ENCODE measurements at regions not wholly inside any gene's neighbourhood (a gene's known extent, or its start where the extent isn't known, plus 50 kb on each side); places are given as distances from the start of the nearest gene placed in this dataset.

DNA sequence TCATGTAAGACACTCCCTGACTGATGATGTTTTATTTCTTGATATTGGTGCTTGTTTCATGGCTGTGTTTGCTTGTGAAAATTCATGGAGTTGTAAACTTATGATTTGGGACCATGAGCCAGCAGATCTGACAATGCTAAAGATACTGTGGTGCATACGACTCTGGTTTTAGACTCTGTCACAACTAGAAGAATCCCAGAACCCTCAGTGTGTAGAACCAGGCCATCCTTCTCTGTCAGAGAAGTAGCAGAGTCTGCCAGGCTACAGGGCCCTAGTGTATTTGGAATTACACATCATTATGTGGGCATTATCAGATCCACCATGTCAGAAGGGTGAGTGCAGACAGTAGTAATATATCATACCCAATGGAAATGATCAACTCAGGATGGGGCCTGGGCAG, 209.8 kb upstream of the POU2AF2 start:
- no peaks in the 10 kb centered on the region for H3K36me3 ChIP-seq (ENCODE audit: control insufficient read depth in 2 of 2, insufficient read depth in 1 of 2, low read length in 2 of 2)
- ChIA-PET CTCF (no interaction called here), POLR2A (no interaction called here)
- no peak overlapping the region for H3K27ac ChIP-seq (ENCODE audit: extremely low read depth, low read depth, low read length)
- H3K4me1 ChIP-seq (ENCODE audit: control insufficient read depth, insufficient read depth, low read length): no peaks in the 10 kb centered on the region
- no peak for TF ChIP-seq KLF16 (tag by site-specific recombination; IDR thresholded peaks at IDR 0.05)
- no peak for TF ChIP-seq ZBTB20 (tag by site-specific recombination; IDR thresholded peaks at IDR 0.05)
- no peak for TF ChIP-seq SETDB1 (IDR thresholded peaks at IDR 0.05; ENCODE audit: insufficient read length, low read length)
- no peak for TF ChIP-seq ZNF501 (tag by site-specific recombination; IDR thresholded peaks at IDR 0.05)
- TF ChIP-seq FEZF1 (tag by site-specific recombination; IDR thresholded peaks at IDR 0.05): no peak
- no peak for TF ChIP-seq ZNF140 (tag by site-specific recombination; IDR thresholded peaks at IDR 0.05)
- TF ChIP-seq ZXDB (tag by site-specific recombination; IDR thresholded peaks at IDR 0.05): no peak
- TF ChIP-seq, protein P1, sequence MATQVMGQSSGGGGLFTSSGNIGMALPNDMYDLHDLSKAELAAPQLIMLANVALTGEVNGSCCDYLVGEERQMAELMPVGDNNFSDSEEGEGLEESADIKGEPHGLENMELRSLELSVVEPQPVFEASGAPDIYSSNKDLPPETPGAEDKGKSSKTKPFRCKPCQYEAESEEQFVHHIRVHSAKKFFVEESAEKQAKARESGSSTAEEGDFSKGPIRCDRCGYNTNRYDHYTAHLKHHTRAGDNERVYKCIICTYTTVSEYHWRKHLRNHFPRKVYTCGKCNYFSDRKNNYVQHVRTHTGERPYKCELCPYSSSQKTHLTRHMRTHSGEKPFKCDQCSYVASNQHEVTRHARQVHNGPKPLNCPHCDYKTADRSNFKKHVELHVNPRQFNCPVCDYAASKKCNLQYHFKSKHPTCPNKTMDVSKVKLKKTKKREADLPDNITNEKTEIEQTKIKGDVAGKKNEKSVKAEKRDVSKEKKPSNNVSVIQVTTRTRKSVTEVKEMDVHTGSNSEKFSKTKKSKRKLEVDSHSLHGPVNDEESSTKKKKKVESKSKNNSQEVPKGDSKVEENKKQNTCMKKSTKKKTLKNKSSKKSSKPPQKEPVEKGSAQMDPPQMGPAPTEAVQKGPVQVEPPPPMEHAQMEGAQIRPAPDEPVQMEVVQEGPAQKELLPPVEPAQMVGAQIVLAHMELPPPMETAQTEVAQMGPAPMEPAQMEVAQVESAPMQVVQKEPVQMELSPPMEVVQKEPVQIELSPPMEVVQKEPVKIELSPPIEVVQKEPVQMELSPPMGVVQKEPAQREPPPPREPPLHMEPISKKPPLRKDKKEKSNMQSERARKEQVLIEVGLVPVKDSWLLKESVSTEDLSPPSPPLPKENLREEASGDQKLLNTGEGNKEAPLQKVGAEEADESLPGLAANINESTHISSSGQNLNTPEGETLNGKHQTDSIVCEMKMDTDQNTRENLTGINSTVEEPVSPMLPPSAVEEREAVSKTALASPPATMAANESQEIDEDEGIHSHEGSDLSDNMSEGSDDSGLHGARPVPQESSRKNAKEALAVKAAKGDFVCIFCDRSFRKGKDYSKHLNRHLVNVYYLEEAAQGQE (tag by site-specific recombination; IDR thresholded peaks at IDR 0.05): no peak
- no peaks in the 10 kb centered on the region for H3K9me3 ChIP-seq (ENCODE audit: control insufficient read depth, insufficient read depth, low read depth, low read length)
- no peak overlapping the region for H3K4me3 ChIP-seq (ENCODE audit: low read depth, low read length)

DNA sequence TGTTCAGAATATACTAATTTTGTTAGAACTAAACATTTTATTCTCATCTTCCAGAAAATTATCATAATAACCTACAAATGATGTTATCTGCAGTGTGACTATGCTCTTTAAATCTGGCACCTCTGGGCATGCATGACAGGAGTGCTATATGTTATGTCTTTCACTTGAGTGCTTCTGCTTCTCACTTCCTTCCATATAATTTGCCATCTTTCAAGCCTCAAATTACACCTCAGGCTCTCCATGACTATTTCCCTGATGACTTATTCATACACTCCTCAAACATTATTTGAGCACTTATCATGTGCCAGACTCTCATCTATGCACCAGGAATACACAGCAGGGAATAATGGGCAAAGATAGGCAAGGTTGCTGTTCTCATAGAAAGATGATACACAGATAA, 219.3 kb upstream of the POU2AF2 start:
- no peaks in the 10 kb centered on the region for H3K4me1 ChIP-seq (ENCODE audit: control insufficient read depth, insufficient read depth, low read length)
- no peak overlapping the region for H3K27ac ChIP-seq (ENCODE audit: extremely low read depth, low read depth, low read length)
- no peak overlapping the region for H3K4me3 ChIP-seq (ENCODE audit: low read depth, low read length)
- no peak for TF ChIP-seq ZBTB48 (tag by site-specific recombination; IDR thresholded peaks at IDR 0.05)
- TF ChIP-seq ZNF324 (tag by site-specific recombination; IDR thresholded peaks at IDR 0.05): no peak
- no peak for TF ChIP-seq GFI1B (tag by site-specific recombination; IDR thresholded peaks at IDR 0.05)
- TF ChIP-seq ZNF341 (tag by site-specific recombination; IDR thresholded peaks at IDR 0.05; ENCODE audit: low read depth): no peak
- no peak for TF ChIP-seq HOXA7 (CRISPR knock-in tag; IDR thresholded peaks at IDR 0.05; ENCODE audit: borderline replicate concordance)
- TF ChIP-seq, protein P2, sequence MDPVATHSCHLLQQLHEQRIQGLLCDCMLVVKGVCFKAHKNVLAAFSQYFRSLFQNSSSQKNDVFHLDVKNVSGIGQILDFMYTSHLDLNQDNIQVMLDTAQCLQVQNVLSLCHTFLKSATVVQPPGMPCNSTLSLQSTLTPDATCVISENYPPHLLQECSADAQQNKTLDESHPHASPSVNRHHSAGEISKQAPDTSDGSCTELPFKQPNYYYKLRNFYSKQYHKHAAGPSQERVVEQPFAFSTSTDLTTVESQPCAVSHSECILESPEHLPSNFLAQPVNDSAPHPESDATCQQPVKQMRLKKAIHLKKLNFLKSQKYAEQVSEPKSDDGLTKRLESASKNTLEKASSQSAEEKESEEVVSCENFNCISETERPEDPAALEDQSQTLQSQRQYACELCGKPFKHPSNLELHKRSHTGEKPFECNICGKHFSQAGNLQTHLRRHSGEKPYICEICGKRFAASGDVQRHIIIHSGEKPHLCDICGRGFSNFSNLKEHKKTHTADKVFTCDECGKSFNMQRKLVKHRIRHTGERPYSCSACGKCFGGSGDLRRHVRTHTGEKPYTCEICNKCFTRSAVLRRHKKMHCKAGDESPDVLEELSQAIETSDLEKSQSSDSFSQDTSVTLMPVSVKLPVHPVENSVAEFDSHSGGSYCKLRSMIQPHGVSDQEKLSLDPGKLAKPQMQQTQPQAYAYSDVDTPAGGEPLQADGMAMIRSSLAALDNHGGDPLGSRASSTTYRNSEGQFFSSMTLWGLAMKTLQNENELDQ (tag by site-specific recombination; IDR thresholded peaks at IDR 0.05; ENCODE audit: low read depth): no peak
- TF ChIP-seq, protein P3, sequence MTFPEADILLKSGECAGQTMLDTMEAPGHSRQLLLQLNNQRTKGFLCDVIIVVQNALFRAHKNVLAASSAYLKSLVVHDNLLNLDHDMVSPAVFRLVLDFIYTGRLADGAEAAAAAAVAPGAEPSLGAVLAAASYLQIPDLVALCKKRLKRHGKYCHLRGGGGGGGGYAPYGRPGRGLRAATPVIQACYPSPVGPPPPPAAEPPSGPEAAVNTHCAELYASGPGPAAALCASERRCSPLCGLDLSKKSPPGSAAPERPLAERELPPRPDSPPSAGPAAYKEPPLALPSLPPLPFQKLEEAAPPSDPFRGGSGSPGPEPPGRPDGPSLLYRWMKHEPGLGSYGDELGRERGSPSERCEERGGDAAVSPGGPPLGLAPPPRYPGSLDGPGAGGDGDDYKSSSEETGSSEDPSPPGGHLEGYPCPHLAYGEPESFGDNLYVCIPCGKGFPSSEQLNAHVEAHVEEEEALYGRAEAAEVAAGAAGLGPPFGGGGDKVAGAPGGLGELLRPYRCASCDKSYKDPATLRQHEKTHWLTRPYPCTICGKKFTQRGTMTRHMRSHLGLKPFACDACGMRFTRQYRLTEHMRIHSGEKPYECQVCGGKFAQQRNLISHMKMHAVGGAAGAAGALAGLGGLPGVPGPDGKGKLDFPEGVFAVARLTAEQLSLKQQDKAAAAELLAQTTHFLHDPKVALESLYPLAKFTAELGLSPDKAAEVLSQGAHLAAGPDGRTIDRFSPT (tag by site-specific recombination; IDR thresholded peaks at IDR 0.05): no peak
- no peak for TF ChIP-seq ZNF223 (tag by site-specific recombination; IDR thresholded peaks at IDR 0.05)
- TF ChIP-seq ZNF510 (tag by site-specific recombination; IDR thresholded peaks at IDR 0.05; ENCODE audit: insufficient replicate concordance): no peak
- TF ChIP-seq ZNF585B (tag by site-specific recombination; IDR thresholded peaks at IDR 0.05): no peak
- no peaks in the 10 kb centered on the region for H3K9me3 ChIP-seq (ENCODE audit: control insufficient read depth, insufficient read depth, low read depth, low read length)
- ChIA-PET CTCF (no interaction called here), POLR2A (no interaction called here)
- no peaks in the 10 kb centered on the region for H3K36me3 ChIP-seq (ENCODE audit: control insufficient read depth in 2 of 2, insufficient read depth in 1 of 2, low read length in 2 of 2)
